SKM-1 treated with dmso at 0.1 percent for 144 hours (cell line): ENCODE measurements at regions not wholly inside any gene's neighbourhood (a gene's known extent, or its start where the extent isn't known, plus 50 kb on each side); places are given as distances from the start of the nearest gene placed in this dataset.
"Not testable (repeated sequence)": the region's sequence is repeated elsewhere in the genome, so short reads cannot be mapped to it uniquely, and the experiment has no call there.

ENCODE experiments used
- DNase-seq: peaks from one replicate; lab custom pipeline; 2025; ENCODE audit not compliant: unreplicated experiment; lab: John Stamatoyannopoulos, UW

DNA sequence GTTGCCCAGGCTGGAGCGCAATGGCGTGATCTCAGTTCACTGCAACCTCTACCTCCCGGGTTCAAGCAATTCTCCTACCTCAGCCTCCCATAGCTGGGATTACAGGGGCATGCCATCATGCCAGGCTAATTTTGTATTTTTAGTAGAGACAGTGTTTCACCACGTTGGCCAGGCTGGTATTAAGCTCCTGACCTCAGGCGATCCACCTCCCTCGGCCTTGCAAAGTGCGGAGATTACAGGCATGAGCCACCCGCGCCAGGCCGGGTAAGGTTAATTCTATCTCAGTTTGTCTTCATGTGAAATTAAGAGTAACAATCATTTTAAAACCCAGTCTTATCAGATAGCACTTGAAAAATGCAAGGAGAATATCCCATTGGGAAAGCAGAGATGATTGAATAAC is 1681.7 kb upstream of the DDX18 start:
- DNase-seq: no peak

GRCh38 chr2:116133381-116133942 is 1681.0 kb upstream of the DDX18 start:
- no peak for DNase-seq

DNA sequence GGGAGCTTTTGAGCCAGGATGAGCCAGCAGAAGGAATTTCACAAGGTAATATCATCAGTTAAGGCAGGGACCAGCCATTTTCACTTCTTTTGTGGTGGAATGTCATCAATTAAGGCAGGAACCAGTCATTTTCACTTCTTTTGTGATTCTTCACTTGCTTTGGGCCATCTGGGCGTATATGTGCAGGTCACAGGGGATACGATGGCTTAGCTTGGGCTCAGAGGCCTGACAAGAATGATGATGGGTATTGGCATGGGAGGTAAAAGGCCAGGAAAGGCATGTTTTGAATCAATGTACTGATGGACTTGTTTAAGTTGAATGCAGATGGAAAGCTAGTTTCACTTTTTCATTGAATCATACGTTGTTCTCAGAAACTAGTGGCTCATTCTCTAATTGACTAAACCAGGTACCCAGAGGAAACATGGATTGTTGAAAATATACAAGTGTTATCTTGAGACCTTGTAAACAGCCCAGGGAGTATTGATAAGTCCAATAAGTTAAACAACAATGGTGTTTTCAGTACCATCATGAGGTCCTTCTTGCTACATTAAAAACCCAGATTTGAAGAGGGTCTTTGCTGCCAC is 1672.5 kb upstream of the DDX18 start:
- no peak for DNase-seq

DNA sequence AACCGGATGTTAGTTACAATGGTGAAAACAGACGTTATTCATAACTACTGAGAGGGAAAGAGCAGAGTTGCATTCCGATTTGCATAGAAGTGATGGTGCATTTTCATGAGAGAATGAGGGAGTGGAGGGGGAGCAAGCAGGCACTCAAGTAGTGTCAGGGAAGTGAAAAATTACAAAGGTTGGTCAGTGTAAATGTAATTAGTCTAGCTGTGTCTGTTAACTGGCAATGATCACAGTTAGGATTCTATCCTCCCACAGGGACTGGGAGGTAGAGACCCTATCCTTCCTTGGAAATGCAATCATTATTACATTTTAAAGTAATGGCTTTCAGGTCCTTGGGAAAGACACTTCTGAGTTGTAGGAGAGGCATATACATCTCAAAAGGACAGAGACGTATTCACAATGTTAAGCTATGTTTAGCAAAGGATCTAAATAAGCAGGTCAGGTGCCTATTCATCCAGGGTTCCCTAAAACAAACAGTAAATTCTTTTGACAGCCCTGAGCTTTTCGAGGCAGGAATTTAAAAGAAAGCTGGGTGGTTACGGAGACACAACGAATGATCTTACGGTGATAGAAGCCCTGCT is 1671.8 kb upstream of the DDX18 start:
- DNase-seq: no peak

GRCh38 chr2:116145031-116145430 is 1669.5 kb upstream of the DDX18 start:
- DNase-seq: no peak

DNA sequence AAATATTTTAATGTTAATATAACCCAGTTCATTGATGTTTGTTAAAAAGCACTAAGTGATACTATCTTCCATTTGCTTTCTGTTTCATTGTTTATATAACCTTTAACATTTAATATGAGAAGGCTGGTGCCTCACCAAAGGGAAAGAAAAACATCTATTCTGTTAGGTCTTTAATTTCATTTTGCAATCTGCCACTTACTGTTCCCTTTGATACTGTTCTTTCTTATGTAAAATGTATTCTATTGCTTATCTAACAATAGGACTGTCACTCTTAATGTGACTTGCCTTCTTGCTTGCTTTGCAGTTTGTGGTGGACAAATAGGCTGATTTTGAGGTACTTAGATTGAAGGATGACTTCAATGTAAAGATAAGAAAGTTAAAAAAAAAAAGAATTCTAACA is 1666.1 kb upstream of the DDX18 start:
- no peak for DNase-seq

- DNase-seq: no peak
Observed at GRCh38 chr2:116153729-116154128, 1660.8 kb upstream of the DDX18 start.

DNA sequence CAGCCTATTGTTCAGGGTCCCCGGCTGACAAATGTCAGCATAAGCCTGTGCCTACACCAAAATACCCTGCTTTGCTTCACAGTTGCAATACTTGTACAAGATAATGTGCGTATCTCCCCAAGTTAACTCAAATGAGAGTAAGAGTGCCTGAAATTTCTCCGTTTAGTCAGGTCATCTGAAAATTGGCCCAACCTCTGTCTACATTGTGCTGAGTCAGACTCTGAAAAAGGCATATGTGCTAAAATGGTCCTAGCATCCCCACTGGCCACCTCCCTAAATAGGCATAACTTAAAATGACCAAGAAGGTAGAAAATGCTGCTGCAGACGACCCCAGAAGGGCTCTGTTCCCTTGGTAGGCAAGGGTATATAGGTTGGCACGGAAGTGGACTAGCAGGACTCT is 1653.8 kb upstream of the DDX18 start:
- no peak for DNase-seq

GRCh38 chr2:116162395-116162794 is 1652.1 kb upstream of the DDX18 start:
- DNase-seq: no peak

- no peak for DNase-seq
Observed at GRCh38 chr2:116167107-116167506, 1647.4 kb upstream of the DDX18 start.

- no peak for DNase-seq
Observed at GRCh38 chr2:116180072-116180471, 1634.4 kb upstream of the DDX18 start.

DNA sequence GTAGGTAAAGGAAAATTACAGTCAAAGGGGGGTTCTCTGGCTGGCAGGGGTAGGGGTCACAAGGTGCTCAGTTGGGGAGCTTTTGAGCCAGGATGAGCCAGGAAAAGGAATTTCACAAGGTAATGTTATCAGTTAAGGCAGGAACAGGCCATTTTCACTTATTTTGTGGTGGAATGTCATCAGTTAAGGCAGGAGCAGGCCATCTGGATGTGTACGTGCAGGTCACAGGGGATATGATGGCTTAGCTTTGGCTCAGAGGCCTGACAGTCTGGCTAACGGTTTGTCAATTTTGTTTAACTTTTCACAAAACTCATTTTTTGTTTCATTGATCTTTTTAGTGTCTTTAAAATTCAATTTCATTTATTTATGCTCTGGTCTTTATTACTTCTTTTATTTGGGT is 1623.8 kb upstream of the DDX18 start:
- DNase-seq: not testable (repeated sequence)

GRCh38 chr2:116200086-116200485 is 1614.4 kb upstream of the DDX18 start:
- no peak for DNase-seq

DNA sequence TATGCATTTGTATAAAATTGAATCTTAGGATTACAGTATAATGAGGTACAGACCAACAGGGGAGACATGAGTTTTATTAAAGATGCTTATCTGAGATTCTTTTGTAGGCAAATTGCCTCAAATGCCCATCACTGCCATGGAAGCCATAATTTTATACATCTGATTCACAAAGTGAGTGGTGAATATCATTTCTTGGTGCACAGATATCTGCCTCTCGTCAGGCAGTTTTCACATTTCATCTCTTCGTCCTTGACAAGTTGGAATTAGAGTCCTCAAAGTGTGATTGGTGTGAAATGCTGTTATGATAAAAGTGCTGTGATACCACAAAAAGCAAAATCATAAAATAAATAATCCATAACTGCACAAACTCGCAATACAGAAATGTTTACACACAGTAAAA is 1602.8 kb upstream of the DDX18 start:
- no peak for DNase-seq

- no peak for DNase-seq
Observed at GRCh38 chr2:116222793-116223192, 1591.7 kb upstream of the DDX18 start.

GRCh38 chr2:116223912-116224311 is 1590.6 kb upstream of the DDX18 start:
- DNase-seq: no peak

GRCh38 chr2:116224610-116225009 is 1589.9 kb upstream of the DDX18 start:
- no peak for DNase-seq

- no peak for DNase-seq
Observed at GRCh38 chr2:116238511-116238910, 1576.0 kb upstream of the DDX18 start.

DNA sequence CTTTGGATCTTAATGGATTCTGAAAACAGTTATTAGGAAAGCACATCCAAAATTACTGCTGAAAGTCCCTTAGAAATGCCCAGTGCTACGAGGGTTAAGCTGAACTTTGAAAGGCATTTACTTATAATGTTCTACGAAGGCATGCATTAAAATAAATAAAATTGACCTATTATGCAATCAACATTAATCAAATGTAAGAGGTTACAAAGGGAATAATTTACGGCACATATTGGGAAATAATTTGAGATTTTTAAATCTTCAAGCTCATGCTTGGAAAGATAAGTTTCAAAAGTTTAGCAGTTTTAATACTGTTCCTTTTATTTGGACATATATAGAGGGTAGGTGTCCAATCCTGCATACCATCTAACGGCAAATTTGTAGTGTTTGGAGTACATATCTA is 1564.1 kb upstream of the DDX18 start:
- no peak for DNase-seq

DNA sequence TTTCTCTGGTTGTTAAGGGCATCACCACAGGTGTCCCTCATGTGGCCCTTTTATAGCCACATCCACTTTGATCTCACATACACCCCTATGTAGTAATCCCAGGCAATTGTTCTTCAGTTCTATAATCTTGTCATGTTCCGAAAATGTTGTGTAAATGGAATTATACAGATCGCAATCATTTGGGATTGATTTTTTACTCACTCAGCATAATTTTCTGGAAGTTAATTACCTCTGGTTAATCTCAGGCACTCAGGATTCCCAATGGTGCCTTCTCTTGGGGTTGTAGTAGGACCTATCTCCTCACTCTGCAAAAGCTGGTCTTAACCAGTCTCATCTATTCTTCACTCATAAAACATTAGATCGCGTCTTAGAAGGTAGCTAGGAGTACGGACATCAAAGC is 1549.6 kb upstream of the DDX18 start:
- no peak for DNase-seq

GRCh38 chr2:116269040-116269439 is 1545.5 kb upstream of the DDX18 start:
- DNase-seq: no peak

- no peak for DNase-seq
Observed at GRCh38 chr2:116304328-116304727, 1510.2 kb upstream of the DDX18 start.

GRCh38 chr2:116317111-116317510 is 1497.4 kb upstream of the DDX18 start:
- no peak for DNase-seq
